ENCODE measurements at regions not wholly inside any gene's neighbourhood (a gene's known extent, or its start where the extent isn't known, plus 50 kb on each side); places are given as distances from the start of the nearest gene placed in this dataset.

DNA sequence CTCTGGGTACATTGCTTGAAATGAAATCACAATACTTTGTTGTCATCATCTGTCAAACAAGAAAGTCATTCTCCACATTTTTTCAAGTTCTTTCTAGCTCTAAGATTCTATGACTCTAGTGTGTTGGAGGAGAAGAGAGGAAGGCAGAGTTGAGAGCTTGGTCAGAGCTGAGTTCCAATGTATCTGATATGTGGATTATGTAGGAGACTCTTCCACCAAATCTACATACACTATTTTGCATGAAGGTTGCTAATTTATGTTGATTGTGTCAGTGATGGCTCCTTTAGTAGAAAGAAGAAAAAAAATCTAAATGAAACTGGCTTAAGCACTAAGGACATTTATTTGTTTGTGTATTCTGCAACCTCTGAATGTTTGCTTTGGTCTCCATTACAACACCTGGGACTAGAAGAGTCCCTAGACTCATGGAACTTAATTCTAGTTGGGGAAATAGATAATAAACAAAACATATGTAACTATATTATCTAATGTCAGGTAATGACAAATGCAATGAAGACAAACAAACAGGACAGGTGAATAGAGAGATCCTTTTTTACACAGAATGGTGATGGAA lies 691.9 kb downstream of the UQCRFS1 start:
- Mint-ChIP-seq H3K36me3 (ENCODE audit: low read depth) (no peaks in the 10 kb centered on the region), H3K27ac (no peak overlapping the region), H3K4me3 (no peak overlapping the region), H3K27me3 (no peaks in the 10 kb centered on the region), H3K4me1 (no peaks in the 10 kb centered on the region), H3K9me3 (peaks cover 7% of the 10 kb centered on the region)
- intact Hi-C loops (cut with micrococcal nuclease): no loop called here
- peak; percentile 10 for DNase-seq

DNA sequence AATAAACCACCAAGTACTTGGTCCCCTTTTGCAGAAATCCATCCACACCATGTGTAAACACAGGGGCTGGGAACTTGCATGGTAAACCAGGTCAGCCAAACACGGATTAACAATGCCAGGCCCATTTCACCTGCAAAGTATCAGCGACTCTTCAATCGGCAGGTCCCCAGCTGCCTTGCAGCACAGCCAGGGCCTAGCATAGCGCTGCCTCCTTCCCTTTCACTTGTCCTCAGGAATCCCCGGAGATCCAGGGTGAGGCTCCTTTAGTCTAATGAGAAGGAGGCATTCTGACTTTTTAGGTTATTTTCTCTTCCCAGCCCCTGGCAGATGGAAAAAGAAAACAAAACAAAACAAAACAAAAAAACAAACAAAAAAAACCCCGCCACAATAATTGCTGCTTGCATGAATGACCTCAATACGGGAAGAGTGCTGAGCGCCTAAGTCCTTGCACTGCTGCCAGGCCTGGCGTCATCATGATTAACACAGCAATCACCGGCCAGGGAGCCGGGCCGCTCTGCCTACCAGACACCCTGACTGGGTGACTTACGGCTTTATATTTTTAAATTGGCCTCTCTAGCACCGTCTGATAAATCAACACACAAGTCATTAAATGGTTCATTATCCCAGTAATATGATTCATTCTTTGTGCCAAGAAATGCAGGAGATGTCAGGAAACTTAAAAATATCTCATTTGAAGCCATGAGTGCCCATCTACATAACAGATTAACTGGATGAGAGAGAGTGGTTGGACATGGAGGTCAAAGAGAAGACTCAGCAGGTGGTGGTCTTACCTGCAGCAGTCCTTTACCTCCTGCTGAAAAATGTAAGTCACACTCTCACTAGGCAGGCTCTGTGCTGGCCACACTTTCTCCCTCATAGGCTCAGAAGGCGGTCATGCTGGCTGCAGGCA lies 692.7 kb downstream of the UQCRFS1 start:
- Mint-ChIP-seq H3K27ac (no peak overlapping the region), H3K4me3 (no peak overlapping the region), H3K36me3 (ENCODE audit: low read depth) (no peaks in the 10 kb centered on the region), H3K9me3 (peaks cover 7% of the 10 kb centered on the region), H3K4me1 (no peaks in the 10 kb centered on the region), H3K27me3 (no peaks in the 10 kb centered on the region)
- intact Hi-C loops (cut with micrococcal nuclease): no loop called here
- DNase-seq: peak; percentile 43

DNA sequence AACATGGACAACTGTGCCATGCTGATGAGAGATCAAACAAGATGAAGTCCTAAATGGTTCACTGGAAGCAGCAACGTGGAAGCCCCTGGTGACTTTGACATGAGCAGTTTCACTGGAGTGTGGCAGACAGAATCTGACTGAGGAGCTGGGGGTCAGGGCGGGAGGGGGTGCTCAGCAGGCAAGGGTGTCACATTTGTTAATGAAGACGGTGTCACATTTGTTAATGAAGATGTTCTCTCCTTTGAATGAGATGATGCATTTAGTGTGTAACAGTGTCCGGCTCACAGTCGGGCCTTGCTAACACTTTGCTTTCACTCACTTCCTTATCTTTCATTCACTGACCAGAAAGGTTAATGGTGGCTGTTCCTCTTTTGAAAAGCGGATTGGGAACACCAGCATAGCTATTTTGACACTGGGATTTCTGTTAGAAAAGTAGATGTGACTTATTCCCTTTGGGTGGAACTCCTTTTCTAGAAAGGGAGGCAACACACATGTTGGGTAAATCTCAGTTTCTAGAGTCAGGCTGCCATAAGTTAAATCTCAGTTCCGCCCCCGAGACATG lies 693.7 kb downstream of the UQCRFS1 start:
- Mint-ChIP-seq H3K36me3 (ENCODE audit: low read depth) (no peaks in the 10 kb centered on the region), H3K4me3 (no peak overlapping the region), H3K9me3 (peaks cover 7% of the 10 kb centered on the region), H3K4me1 (no peaks in the 10 kb centered on the region), H3K27ac (no peak overlapping the region), H3K27me3 (no peaks in the 10 kb centered on the region)
- intact Hi-C loops (cut with micrococcal nuclease): no loop called here
- DNase-seq: no peak

DNA sequence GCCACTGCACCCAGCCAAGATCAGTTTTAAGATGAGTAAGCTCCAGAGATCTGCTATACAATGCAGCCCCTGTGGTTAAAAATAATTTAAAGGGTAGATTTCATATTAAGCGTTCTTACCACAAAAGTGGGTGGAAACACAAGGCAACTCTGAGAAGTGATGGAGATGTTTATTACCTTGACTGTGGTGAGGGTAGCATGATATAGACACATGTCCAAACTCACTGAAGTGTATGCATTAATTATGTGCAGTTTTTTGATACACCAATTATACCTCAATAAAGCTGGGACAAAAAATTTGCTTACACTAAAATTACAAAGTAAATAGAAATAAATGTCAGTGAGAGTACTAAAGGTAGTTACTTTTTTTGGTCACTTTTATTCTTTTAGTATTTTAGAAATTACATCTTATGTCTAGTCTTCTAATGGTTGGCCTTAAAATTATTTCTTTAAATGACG lies 696.5 kb downstream of the UQCRFS1 start:
- no peak overlapping the region for H3K4me3 Mint-ChIP-seq

DNA sequence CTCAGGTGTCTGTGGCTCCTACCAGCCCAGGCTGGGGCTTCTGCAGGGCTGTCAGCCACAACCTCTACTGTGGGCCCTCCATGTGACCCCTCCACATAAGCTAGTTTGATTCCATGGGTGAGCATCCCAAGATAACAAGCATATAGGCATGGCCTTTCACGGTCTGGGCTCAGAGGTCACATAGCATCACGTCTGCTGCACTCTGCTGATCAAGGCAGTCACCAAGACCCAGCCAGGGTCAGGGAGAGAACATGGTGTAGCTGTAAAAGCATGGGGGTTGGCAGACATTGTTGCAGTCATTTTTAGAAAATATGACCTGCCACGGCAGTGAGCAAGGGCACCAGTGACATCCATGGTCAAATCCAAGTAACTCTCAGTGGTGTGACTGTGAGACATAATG lies 698.8 kb downstream of the UQCRFS1 start:
- no peak overlapping the region for H3K27ac Mint-ChIP-seq
- no peaks in the 10 kb centered on the region for H3K4me1 Mint-ChIP-seq
- H3K4me3 Mint-ChIP-seq: no peak overlapping the region
- no peaks in the 10 kb centered on the region for H3K36me3 Mint-ChIP-seq (ENCODE audit: low read depth)
- peak; percentile 26 for DNase-seq
- no peaks in the 10 kb centered on the region for H3K27me3 Mint-ChIP-seq
- no peaks in the 10 kb centered on the region for H3K9me3 Mint-ChIP-seq
- intact Hi-C loops (cut with micrococcal nuclease): no loop called here

More for the DNA sequence above, 696.5 kb downstream of the UQCRFS1 start:
- no peaks in the 10 kb centered on the region for H3K4me1 Mint-ChIP-seq
- DNase-seq: no peak
- no peak overlapping the region for H3K27ac Mint-ChIP-seq
- H3K9me3 Mint-ChIP-seq: peaks cover 5% of the 10 kb centered on the region
- H3K36me3 Mint-ChIP-seq (ENCODE audit: low read depth): no peaks in the 10 kb centered on the region
- intact Hi-C loops (cut with micrococcal nuclease): no loop called here
- no peaks in the 10 kb centered on the region for H3K27me3 Mint-ChIP-seq

DNA sequence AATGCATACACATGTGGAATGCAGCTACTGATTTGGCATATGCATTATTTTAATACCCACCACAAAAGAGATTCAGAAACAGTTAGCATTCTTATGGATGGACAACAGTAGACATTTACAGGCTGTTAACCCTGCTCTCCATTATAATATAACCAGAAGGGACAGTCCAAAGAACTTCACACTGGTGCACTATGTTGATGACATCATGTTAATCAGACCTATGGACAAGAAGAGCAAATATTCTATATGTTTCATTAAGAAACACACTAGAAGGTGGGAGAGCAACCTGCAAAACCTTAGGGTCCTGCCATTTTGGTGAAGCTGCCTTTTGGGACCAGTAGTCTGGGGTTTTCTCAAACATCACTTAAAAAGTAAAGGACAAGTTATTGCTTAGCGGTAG lies 701.3 kb downstream of the UQCRFS1 start:
- no peaks in the 10 kb centered on the region for H3K4me1 Mint-ChIP-seq
- intact Hi-C loops (cut with micrococcal nuclease): no loop called here
- H3K36me3 Mint-ChIP-seq (ENCODE audit: low read depth): no peaks in the 10 kb centered on the region
- H3K9me3 Mint-ChIP-seq: no peaks in the 10 kb centered on the region
- DNase-seq: no peak
- no peak overlapping the region for H3K27ac Mint-ChIP-seq
- H3K4me3 Mint-ChIP-seq: no peak overlapping the region
- no peaks in the 10 kb centered on the region for H3K27me3 Mint-ChIP-seq

DNA sequence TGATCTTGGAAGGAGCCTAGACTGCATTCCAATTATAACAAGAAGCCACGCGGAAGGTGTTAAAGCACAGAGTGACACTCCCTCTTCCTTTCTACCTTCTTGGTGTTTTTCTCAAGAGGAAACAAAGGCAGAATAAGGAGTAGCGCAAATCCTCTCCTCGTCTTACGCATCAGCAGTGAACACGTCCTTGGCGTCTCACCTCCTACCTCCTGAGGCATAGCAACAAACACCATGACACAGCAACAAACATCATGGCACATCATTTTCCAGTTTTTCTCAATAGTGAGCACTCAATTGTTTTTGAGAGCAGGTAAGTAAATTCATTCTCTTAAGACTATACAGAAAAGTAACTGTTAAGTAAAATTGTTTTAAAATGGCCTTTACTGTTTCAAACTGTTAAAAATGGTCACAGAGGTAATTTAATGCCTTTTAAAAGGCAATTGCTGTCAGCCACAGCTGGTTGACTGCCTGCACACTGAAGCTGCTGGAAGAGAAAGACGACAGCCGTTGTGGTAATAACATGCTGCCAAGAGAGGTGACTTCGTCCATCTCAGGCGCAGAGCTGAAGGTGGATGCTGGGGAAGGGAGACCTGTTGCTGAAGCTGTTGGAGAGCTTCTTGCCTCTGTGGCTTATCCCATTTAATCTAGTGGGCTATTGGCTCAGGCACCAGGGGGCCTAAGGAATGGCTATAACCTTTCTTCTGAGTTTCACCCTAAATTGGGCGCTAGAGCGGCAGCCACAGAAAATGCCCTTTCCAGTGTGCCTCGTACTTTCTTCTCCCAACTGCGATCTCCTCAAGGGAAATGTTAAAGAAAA lies 703.7 kb downstream of the UQCRFS1 start:
- intact Hi-C loops (cut with micrococcal nuclease): no loop called here
- Mint-ChIP-seq H3K4me1 (peaks cover 5% of the 10 kb centered on the region), H3K4me3 (no peak overlapping the region), H3K36me3 (ENCODE audit: low read depth) (no peaks in the 10 kb centered on the region), H3K27me3 (no peaks in the 10 kb centered on the region), H3K9me3 (no peaks in the 10 kb centered on the region), H3K27ac (no peak overlapping the region)
- peak; percentile 34 for DNase-seq

DNA sequence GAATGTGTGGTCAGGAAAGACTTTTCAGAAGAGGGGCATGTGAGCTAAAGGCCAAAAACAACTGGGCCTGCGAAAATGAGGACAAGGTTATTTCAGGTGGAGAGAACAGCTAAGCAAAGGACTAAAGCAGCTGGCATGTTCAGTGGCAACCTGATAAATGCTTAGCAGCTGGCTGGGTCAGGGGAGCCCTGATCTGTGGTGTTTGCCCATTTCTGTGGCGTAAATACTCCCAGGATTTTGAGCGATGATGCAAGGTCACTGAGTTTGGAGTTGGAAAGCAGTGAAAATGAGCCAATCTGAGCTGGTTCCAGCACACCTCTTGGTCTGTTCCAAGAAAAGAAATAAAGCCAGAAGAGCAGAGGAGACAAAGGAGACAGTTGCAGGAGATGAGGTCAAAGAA lies 704.3 kb downstream of the UQCRFS1 start:
- Mint-ChIP-seq H3K4me1 (peaks cover 7% of the 10 kb centered on the region), H3K27me3 (no peaks in the 10 kb centered on the region), H3K4me3 (no peak overlapping the region), H3K27ac (no peak overlapping the region), H3K9me3 (no peaks in the 10 kb centered on the region), H3K36me3 (ENCODE audit: low read depth) (no peaks in the 10 kb centered on the region)
- DNase-seq: no peak
- intact Hi-C loops (cut with micrococcal nuclease): no loop called here

DNA sequence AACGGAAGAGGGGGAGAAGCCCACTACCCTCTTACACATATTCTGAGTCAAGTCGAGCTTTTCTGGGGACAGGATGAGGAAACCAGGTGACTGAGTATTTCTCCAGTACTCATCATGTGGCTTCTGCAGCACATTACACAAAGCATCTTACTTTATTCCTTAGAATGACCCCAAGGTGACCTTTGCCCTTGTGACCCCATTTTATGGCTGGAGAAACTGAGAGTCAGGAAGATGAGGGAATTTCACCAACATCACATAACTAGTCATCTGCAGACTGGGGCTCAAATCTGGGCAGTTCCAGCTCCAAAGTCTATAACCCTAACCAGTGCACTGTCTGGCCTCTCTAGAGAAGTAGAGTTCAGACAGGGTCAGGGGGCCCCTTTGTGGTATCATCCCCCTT lies 707.0 kb downstream of the UQCRFS1 start:
- Mint-ChIP-seq H3K9me3 (no peaks in the 10 kb centered on the region), H3K27me3 (no peaks in the 10 kb centered on the region)
- intact Hi-C loops (cut with micrococcal nuclease): no loop called here

DNA sequence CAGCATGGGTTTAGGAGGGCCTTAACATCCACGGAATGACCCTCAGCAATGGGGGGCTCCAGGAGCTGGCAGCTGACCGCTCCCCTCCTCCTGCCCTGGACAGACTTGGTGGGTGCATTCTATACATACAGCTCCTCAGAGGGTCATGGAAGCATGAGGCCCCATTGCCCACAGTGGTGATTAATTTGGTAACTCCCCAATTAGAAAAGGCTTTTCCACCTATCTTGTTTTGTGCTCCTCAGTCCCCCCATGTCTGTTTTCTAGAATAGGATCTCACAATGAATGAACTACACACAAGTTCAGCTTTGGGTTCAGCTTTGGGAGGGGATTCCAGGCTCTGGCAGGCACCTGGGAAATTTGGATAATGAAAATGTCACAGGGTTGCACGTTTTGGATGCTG lies 707.8 kb downstream of the UQCRFS1 start:
- no peak for DNase-seq
- no peaks in the 10 kb centered on the region for H3K36me3 Mint-ChIP-seq (ENCODE audit: low read depth)
- H3K9me3 Mint-ChIP-seq: no peaks in the 10 kb centered on the region
- intact Hi-C loops (cut with micrococcal nuclease): no loop called here
- H3K27ac Mint-ChIP-seq: no peak overlapping the region
- H3K4me3 Mint-ChIP-seq: no peak overlapping the region
- peaks cover 25% of the 10 kb centered on the region for H3K4me1 Mint-ChIP-seq
- H3K27me3 Mint-ChIP-seq: no peaks in the 10 kb centered on the region

More for the DNA sequence above, 707.0 kb downstream of the UQCRFS1 start:
- no peak for DNase-seq
- H3K4me3 Mint-ChIP-seq: no peak overlapping the region
- no peaks in the 10 kb centered on the region for H3K36me3 Mint-ChIP-seq (ENCODE audit: low read depth)
- peaks cover 22% of the 10 kb centered on the region for H3K4me1 Mint-ChIP-seq
- no peak overlapping the region for H3K27ac Mint-ChIP-seq

DNA sequence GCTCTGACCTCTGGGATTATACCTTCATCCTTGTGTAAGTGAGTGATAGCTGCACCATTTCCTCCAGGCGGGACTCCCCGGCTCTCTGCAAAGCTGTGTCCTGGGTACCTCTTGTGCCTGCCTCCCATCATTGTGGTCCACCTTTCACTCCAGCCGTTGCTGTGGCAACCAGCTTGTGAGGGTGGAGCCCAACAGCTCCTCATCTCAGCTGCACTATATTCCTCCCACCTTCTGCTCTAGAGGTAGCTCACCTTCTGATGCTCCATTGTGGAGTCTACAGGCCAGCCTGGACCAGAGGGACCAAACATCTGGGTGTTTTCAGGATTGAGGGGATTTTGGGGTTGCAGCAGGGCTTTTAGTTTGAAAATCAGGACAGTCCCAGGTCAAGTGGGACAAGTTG lies 708.2 kb downstream of the UQCRFS1 start:
- Mint-ChIP-seq H3K4me1 (peaks cover 26% of the 10 kb centered on the region), H3K27ac (no peak overlapping the region), H3K27me3 (no peaks in the 10 kb centered on the region), H3K4me3 (no peak overlapping the region), H3K9me3 (no peaks in the 10 kb centered on the region), H3K36me3 (ENCODE audit: low read depth) (no peaks in the 10 kb centered on the region)
- no peak for DNase-seq
- intact Hi-C loops (cut with micrococcal nuclease): no loop called here

DNA sequence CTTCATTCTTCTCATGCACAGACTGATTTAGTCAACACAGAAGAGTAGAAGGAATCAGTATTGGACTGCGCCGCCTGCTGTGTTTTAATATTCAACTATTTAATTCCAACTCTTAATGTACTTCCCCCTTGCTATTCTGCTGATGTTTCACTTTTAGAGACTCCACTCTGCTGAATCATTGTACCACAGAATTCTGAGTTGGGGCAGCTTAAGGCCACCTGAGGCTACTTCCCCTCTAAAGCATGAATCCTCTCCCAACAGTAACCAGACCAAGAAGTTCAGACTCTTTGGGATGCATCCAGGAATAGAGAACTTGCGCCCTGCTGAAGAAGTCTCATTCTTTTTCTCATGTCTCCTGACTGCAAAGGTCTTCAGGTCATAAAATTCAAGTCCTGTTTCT lies 708.8 kb downstream of the UQCRFS1 start:
- Mint-ChIP-seq H3K4me3 (no peak overlapping the region), H3K9me3 (no peaks in the 10 kb centered on the region), H3K27me3 (no peaks in the 10 kb centered on the region), H3K4me1 (peaks cover 27% of the 10 kb centered on the region), H3K36me3 (ENCODE audit: low read depth) (no peaks in the 10 kb centered on the region), H3K27ac (no peak overlapping the region)
- DNase-seq: no peak
- intact Hi-C loops (cut with micrococcal nuclease): no loop called here

DNA sequence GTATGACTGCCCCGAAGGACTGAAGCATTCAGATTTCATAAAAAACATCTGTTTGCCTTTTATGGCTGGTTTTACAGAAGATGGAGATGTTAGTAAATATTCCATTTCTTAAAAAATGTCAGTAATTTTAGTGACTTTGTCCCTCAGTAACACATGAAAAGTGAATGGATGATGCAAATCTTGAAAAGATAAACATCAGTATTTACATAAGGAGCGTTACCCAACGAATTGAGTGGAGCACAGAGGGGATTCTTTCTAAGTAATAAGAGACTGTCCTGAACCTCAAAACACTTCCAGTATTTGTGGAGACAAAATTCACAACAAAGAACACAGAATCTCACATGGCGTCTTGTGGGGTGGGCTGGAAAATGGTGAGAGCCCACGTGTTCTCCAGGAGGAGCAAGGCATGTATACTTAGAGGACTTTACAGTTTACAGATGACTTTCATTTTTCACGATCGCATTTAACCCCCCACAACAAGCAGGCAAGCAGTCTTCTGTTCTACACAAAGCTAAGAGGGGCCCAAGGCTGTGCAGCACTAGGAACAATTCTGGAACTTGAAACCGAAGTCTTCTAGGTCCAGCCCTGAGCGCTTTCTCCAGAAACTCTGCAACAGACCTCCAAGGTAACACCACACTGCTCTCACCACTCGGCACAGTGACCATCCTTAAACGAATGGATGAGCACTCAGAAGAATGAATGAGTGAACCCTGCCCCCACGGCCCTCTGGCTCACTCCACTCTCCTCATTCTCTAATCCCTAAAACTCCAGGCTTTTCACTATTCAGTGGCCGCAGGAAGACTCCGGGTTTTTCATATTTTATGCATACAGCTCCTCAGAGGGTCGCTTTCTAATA lies 709.8 kb downstream of the UQCRFS1 start:
- H3K27me3 Mint-ChIP-seq: no peaks in the 10 kb centered on the region
- H3K36me3 Mint-ChIP-seq (ENCODE audit: low read depth): no peaks in the 10 kb centered on the region
- peaks cover 27% of the 10 kb centered on the region for H3K4me1 Mint-ChIP-seq
- H3K27ac Mint-ChIP-seq: no peak overlapping the region
- intact Hi-C loops (cut with micrococcal nuclease): no loop called here
- H3K4me3 Mint-ChIP-seq: no peak overlapping the region
- no peak for DNase-seq
- H3K9me3 Mint-ChIP-seq: no peaks in the 10 kb centered on the region

Measured in activated CD4-positive, alpha-beta T cell treated with anti-CD3 and anti-CD28 coated beads, Interleukin-2, amount 10 ng/mL, durations not matched to agents 24 days and 14 days (primary cell).